Loucy (cell line): ENCODE measurements at regions not wholly inside any gene's neighbourhood (a gene's known extent, or its start where the extent isn't known, plus 50 kb on each side); places are given as distances from the start of the nearest gene placed in this dataset.

ENCODE experiments used
- CTCF ChIP-seq: fragments of 200-600 bp; sonication (generic); conservative IDR thresholded peaks from 2 replicates; pipeline ENCODE4 v1.5.1; 2014; ENCODE audit warnings: mild to moderate bottlenecking, antibody characterized with exemption, low read length
- EZH2phosphoT487 ChIP-seq: fragments of 200-600 bp; IDR thresholded peaks from 2 replicates; pipeline ENCODE4 v1.6.1; 2018; ENCODE audit warnings: antibody characterized with exemption, mild to moderate bottlenecking, moderate library complexity, borderline replicate concordance

DNA sequence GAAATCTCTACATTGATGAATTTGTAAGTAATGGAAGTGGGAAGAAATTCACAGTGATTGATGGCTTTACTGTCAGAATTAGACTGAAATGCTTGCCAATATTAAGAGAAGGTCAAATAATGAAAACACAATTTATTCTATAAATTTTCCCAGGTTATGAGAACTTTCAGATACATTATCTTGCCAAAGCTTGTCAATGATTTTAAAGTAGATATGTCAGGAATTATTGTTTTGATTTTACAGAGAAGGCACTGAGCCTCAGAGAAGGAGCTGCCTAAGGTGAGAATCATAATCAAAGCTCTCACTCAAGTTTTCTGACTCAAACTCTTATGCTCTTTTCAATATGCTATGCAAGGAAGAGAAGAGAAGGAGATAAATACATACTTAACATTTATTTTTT is 564.0 kb upstream of the RGMB start:
- no peak for TF ChIP-seq CTCF
- no peak for TF ChIP-seq EZH2phosphoT487
